H9 (cell line): ENCODE measurements at regions not wholly inside any gene's neighbourhood (a gene's known extent, or its start where the extent isn't known, plus 50 kb on each side); places are given as distances from the start of the nearest gene placed in this dataset.

Source experiments
- DNase-seq: peaks from one replicate; pipeline ENCODE4 v3.0.0-alpha.2; 2017
- H2AFZ ChIP-seq: one replicate; pipeline ENCODE4 v1.6.1; 2013; ENCODE audit warnings: mild to moderate bottlenecking, low read length, control low read depth, moderate library complexity
- H2AK5ac ChIP-seq: 2 replicates; pipeline ENCODE4 v1.6.1; 2013; ENCODE audit warnings: low read length, control low read depth, mixed read lengths; ENCODE audit not compliant: insufficient read length
- H2BK120ac ChIP-seq: one replicate; pipeline ENCODE4 v1.6.1; 2013; ENCODE audit warnings: low read depth, mild to moderate bottlenecking, low read length, control low read depth, inconsistent platforms; ENCODE audit not compliant: poor library complexity, severe bottlenecking
- H2BK12ac ChIP-seq: 2 replicates; pipeline ENCODE4 v1.6.1; 2013; ENCODE audit warnings: low read length, control low read depth, mixed read lengths, low read depth; ENCODE audit not compliant: insufficient read length
- H2BK15ac ChIP-seq: 2 replicates; pipeline ENCODE4 v1.6.1; 2013; ENCODE audit warnings: low read depth, low read length, control low read depth
- H2BK20ac ChIP-seq: one replicate; pipeline ENCODE4 v1.6.1; 2013; ENCODE audit warnings: low read depth, mild to moderate bottlenecking, low read length, control low read depth, inconsistent platforms; ENCODE audit not compliant: poor library complexity, severe bottlenecking
- H2BK5ac ChIP-seq: 2 replicates; pipeline ENCODE4 v1.6.1; 2013; ENCODE audit warnings: low read length, control low read depth, mixed read lengths; ENCODE audit not compliant: insufficient read length
- H3K14ac ChIP-seq: 2 replicates; pipeline ENCODE4 v1.6.1; 2013; ENCODE audit warnings: low read length, control low read depth; ENCODE audit not compliant: insufficient read depth
- H3K18ac ChIP-seq: 2 replicates; pipeline ENCODE4 v1.6.1; 2013; ENCODE audit warnings: low read depth, mild to moderate bottlenecking, mixed read lengths, low read length, control low read depth; ENCODE audit not compliant: insufficient read length
- H3K23ac ChIP-seq: 2 replicates; pipeline ENCODE4 v1.6.1; 2013; ENCODE audit warnings: low read length, control low read depth, mixed read lengths, low read depth; ENCODE audit not compliant: insufficient read length
- H3K23me2 ChIP-seq: 2 replicates; pipeline ENCODE4 v1.6.1; 2013; ENCODE audit warnings: low read depth, mild to moderate bottlenecking, mixed read lengths, low read length, control low read depth; ENCODE audit not compliant: insufficient read length, poor library complexity, severe bottlenecking
- H3K27ac ChIP-seq: 2 replicates; pipeline ENCODE4 v1.5.1; 2013; ENCODE audit warnings: low read length, control low read depth, mixed read lengths, low read depth; ENCODE audit not compliant: insufficient read length
- H3K27me3 ChIP-seq: 2 replicates; pipeline ENCODE4 v1.6.1; 2013; ENCODE audit warnings: low read length, control low read depth, inconsistent platforms; ENCODE audit not compliant: insufficient read depth
- H3K4ac ChIP-seq: 2 replicates; pipeline ENCODE4 v1.6.1; 2013; ENCODE audit warnings: low read depth, mild to moderate bottlenecking, control low read depth, inconsistent platforms, low read length, moderate library complexity
- H3K4me1 ChIP-seq: 2 replicates; pipeline ENCODE4 v1.6.1; 2013; ENCODE audit warnings: low read length, control low read depth, inconsistent platforms; ENCODE audit not compliant: insufficient read depth
- H3K4me2 ChIP-seq: 2 replicates; pipeline ENCODE4 v1.6.1; 2013; ENCODE audit warnings: low read length, control low read depth, mixed read lengths; ENCODE audit not compliant: insufficient read length, insufficient read depth
- H3K56ac ChIP-seq: 2 replicates; pipeline ENCODE4 v1.6.1; 2013; ENCODE audit warnings: low read depth, mild to moderate bottlenecking, mixed read lengths, low read length, control low read depth; ENCODE audit not compliant: insufficient read length
- H3K79me1 ChIP-seq: 2 replicates; pipeline ENCODE4 v1.6.1; 2013; ENCODE audit warnings: low read depth, mild to moderate bottlenecking, moderate library complexity, low read length, control low read depth, inconsistent platforms; ENCODE audit not compliant: insufficient read depth, poor library complexity, severe bottlenecking
- H3K79me2 ChIP-seq: 2 replicates; pipeline ENCODE4 v1.6.1; 2013; ENCODE audit warnings: low read length, control low read depth, inconsistent platforms; ENCODE audit not compliant: insufficient read depth
- H3K9ac ChIP-seq: 2 replicates; pipeline ENCODE4 v1.6.1; 2013; ENCODE audit warnings: low read length, control low read depth, mixed read lengths; ENCODE audit not compliant: insufficient read length; ENCODE audit errors: extremely low read depth
- H3K9me3 ChIP-seq: one replicate; pipeline ENCODE4 v1.6.1; 2013; ENCODE audit warnings: low read depth, low read length, inconsistent platforms; ENCODE audit not compliant: control insufficient read depth
- H3T11ph ChIP-seq: one replicate; pipeline ENCODE4 v1.6.1; 2013; ENCODE audit warnings: mild to moderate bottlenecking, low read length, control low read depth, inconsistent platforms
- H4K20me1 ChIP-seq: one replicate; pipeline ENCODE4 v1.6.1; 2013; ENCODE audit not compliant: control insufficient read depth, insufficient read length, insufficient read depth
- H4K5ac ChIP-seq: 2 replicates; pipeline ENCODE4 v1.6.1; 2013; ENCODE audit warnings: low read depth, mild to moderate bottlenecking, mixed read lengths, low read length, control low read depth; ENCODE audit not compliant: insufficient read length
- H4K8ac ChIP-seq: replicated peaks from 2 replicates; pipeline ENCODE4 v1.6.1; 2013; ENCODE audit warnings: low read length, control low read depth, mixed read lengths, low read depth; ENCODE audit not compliant: insufficient read length
- H4K91ac ChIP-seq: 2 replicates; pipeline ENCODE4 v1.6.1; 2013; ENCODE audit warnings: low read depth, mild to moderate bottlenecking, moderate library complexity, mixed read lengths, low read length, control low read depth; ENCODE audit not compliant: insufficient read length
- H3K27ac Mint-ChIP-seq, 3 experiments: 2 replicates in 2 of 3; 3 replicates in 1 of 3; pipeline ENCODE4 v1.8.0; 2020 to 2021; ENCODE audit warnings: mixed read lengths in 3 of 3, mild to moderate bottlenecking in 1 of 3, moderate library complexity in 1 of 3
- H3K27me3 Mint-ChIP-seq: 2 replicates; pipeline ENCODE4 v1.8.0; 2021; ENCODE audit warnings: low read depth, mild to moderate bottlenecking, moderate library complexity, mixed read lengths
- H3K36me3 Mint-ChIP-seq, 3 experiments: 2 replicates in 2 of 3; 3 replicates in 1 of 3; pipeline ENCODE4 v1.8.0; 2020 to 2021; ENCODE audit warnings: low read depth in 3 of 3, mixed read lengths in 3 of 3; ENCODE audit not compliant: insufficient read depth in 1 of 3
- H3K4me1 Mint-ChIP-seq, 2 experiments: 2 replicates each; pipeline ENCODE4 v1.8.0; 2020; ENCODE audit warnings: mixed read lengths in 2 of 2
- H3K4me3 Mint-ChIP-seq, 2 experiments: 2 replicates in 1 of 2; 3 replicates in 1 of 2; pipeline ENCODE4 v1.8.0; 2020 to 2021; ENCODE audit warnings: mild to moderate bottlenecking in 2 of 2, mixed read lengths in 2 of 2, moderate library complexity in 1 of 2
- H3K9me3 Mint-ChIP-seq, 2 experiments: 2 replicates in 1 of 2; 3 replicates in 1 of 2; pipeline ENCODE4 v1.8.0; 2020; ENCODE audit warnings: mild to moderate bottlenecking in 2 of 2, mixed read lengths in 2 of 2, moderate library complexity in 1 of 2
- WGBS: extraction: QIAGEN DNeasy Blood & Tissue Kit; methylation state at CpG from one replicate; pipeline ENCODE4 v1.1.7; 2013; ENCODE audit warnings: missing lambda C conversion rate, low lambda C conversion rate, mixed read lengths; ENCODE audit not compliant: insufficient read length; ENCODE audit errors: extremely low coverage; 5-methylcytosine and 5-hydroxymethylcytosine counted together
- TF ChIP-seq, protein P1 (sequence below): fragments of 200-600 bp; sonication (generic); conservative IDR thresholded peaks from 3 replicates; pipeline ENCODE4 v1.8.0; 2021; ENCODE audit warnings: antibody characterized with exemption, mild to moderate bottlenecking

DNA sequence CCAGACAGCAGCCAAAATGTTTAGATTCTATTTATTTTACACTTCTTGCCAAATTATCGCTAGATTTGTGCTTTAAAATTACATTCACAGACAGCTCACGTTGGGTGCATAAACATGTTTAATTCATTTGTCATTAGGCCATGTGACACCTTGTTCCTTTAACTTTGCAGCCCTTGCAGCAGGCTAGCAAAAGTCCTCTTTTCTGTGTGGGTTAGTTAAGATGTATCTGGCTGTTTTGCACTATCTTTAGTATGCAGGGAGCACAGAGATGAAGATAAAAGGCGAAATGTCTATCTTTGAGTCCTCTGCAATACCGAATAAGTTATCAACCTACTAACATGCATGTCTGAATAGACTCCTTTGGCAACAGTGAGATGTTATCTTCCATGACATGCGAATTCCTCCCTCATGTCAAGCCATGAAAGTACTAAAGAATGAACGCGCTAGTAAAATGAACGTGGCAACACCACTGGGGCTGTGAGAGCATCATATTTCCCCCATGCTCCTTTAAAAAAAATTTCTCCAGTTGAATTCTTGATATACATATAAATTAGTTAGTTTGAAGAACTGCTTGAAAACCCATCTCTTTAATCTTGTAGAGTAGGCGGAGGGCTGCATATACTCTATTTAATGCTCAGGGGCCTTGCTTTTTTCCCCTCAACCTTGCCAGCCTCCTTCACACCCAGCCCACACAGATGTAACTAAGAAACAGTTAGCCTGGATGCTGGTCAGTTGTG lies 620.4 kb upstream of the NR2F2 start:
- Histone ChIP-seq H2BK5ac (no peak overlapping the region), H3K9ac (no peak overlapping the region), H2BK15ac (no peak overlapping the region), H3K23ac (no peak overlapping the region), H3T11ph (no peak overlapping the region), H3K56ac (no peak overlapping the region), H4K8ac (no peak overlapping the region), H2BK12ac (no peak overlapping the region), H3K14ac (no peak overlapping the region), H4K91ac (no peak overlapping the region), H3K4me1 (no peaks in the 10 kb centered on the region), H3K23me2 (no peaks in the 10 kb centered on the region), H3K27me3 (no peaks in the 10 kb centered on the region), H3K27ac (no peak overlapping the region), H3K9me3 (no peaks in the 10 kb centered on the region), H3K79me2 (no peaks in the 10 kb centered on the region), H2AFZ (no peak overlapping the region), H3K79me1 (no peaks in the 10 kb centered on the region), H3K4me2 (no peak overlapping the region), H4K20me1 (no peaks in the 10 kb centered on the region), H4K5ac (no peak overlapping the region), H2BK120ac (no peak overlapping the region), H2AK5ac (no peak overlapping the region), H3K18ac (no peak overlapping the region), H2BK20ac (no peak overlapping the region), H3K4ac (no peak overlapping the region)
- DNase-seq: no peak
- no peaks in the 10 kb centered on the region for H3K27me3 Mint-ChIP-seq
- no peak overlapping the region for H3K27ac Mint-ChIP-seq
- no peaks in the 10 kb centered on the region for H3K4me1 Mint-ChIP-seq
- H3K4me3 Mint-ChIP-seq: no peak overlapping the region
- no peaks in the 10 kb centered on the region for H3K36me3 Mint-ChIP-seq
- no peaks in the 10 kb centered on the region; a peak in 2 of 5 replicates for H3K9me3 Mint-ChIP-seq
- TF ChIP-seq, protein P1, sequence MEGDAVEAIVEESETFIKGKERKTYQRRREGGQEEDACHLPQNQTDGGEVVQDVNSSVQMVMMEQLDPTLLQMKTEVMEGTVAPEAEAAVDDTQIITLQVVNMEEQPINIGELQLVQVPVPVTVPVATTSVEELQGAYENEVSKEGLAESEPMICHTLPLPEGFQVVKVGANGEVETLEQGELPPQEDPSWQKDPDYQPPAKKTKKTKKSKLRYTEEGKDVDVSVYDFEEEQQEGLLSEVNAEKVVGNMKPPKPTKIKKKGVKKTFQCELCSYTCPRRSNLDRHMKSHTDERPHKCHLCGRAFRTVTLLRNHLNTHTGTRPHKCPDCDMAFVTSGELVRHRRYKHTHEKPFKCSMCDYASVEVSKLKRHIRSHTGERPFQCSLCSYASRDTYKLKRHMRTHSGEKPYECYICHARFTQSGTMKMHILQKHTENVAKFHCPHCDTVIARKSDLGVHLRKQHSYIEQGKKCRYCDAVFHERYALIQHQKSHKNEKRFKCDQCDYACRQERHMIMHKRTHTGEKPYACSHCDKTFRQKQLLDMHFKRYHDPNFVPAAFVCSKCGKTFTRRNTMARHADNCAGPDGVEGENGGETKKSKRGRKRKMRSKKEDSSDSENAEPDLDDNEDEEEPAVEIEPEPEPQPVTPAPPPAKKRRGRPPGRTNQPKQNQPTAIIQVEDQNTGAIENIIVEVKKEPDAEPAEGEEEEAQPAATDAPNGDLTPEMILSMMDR: no peak
- WGBS: no CpG with 5 or more reads among the region's 9 CpGs
